Esophagus squamous epithelium (tissue), 4 donors: ENCODE measurements at regions not wholly inside any gene's neighbourhood (a gene's known extent, or its start where the extent isn't known, plus 50 kb on each side); places are given as distances from the start of the nearest gene placed in this dataset.

Source experiments
- POLR2A ChIP-seq, 4 donors: fragments of 450-650 bp; IDR thresholded peaks; one replicate each; pipeline ENCODE4 v1.6.1; 2017; ENCODE audit warnings: antibody characterized with exemption in 4 of 4, mild to moderate bottlenecking in 4 of 4, moderate library complexity in 3 of 4
- TF ChIP-seq, protein P1 (sequence below), 6 experiments: fragments of 450-650 bp in 4 of 6; fragments of 200-600 bp in 2 of 6; sonication (generic) in 2 of 6; IDR thresholded peaks; one replicate each; pipeline ENCODE4 v1.5.1; 2016 to 2019; ENCODE audit warnings: antibody characterized with exemption in 6 of 6, mild to moderate bottlenecking in 4 of 6, moderate library complexity in 4 of 6

DNA sequence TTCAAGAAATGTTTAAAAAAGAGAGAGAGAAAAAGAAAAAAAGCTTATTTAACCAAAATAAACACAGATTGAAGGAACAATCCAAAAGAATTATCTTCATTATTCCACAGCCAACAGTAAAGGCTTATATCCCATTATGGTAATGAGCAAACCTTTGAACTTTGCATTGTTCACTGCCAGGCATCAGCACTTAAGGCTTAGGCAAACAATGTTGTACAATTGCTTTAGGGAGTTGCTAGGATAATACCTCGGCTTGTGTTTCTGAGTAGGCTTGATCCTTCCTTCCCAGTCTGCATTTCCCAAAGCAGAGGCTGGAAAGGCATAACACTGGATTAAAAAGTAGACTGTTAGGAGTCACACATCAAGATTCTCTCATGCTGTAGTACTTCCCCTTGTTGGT, 352.7 kb upstream of the IGFBP7 start:
- TF ChIP-seq, protein P1, sequence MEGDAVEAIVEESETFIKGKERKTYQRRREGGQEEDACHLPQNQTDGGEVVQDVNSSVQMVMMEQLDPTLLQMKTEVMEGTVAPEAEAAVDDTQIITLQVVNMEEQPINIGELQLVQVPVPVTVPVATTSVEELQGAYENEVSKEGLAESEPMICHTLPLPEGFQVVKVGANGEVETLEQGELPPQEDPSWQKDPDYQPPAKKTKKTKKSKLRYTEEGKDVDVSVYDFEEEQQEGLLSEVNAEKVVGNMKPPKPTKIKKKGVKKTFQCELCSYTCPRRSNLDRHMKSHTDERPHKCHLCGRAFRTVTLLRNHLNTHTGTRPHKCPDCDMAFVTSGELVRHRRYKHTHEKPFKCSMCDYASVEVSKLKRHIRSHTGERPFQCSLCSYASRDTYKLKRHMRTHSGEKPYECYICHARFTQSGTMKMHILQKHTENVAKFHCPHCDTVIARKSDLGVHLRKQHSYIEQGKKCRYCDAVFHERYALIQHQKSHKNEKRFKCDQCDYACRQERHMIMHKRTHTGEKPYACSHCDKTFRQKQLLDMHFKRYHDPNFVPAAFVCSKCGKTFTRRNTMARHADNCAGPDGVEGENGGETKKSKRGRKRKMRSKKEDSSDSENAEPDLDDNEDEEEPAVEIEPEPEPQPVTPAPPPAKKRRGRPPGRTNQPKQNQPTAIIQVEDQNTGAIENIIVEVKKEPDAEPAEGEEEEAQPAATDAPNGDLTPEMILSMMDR (IDR thresholded peaks at IDR 0.05), result no peak
- TF ChIP-seq POLR2A (IDR thresholded peaks at IDR 0.05), result no peak
